GM19467 (cell line): ENCODE measurements at regions not wholly inside any gene's neighbourhood (a gene's known extent, or its start where the extent isn't known, plus 50 kb on each side); places are given as distances from the start of the nearest gene placed in this dataset.

Experiments
- ATAC-seq: cut with Tn5 transposase; IDR thresholded peaks from one replicate; pipeline ENCODE4 v1.9.1; 2021; ENCODE audit warnings: mild to moderate bottlenecking, moderate library complexity; ENCODE audit not compliant: unreplicated experiment

GRCh38 chr4:148828291-148828690 is 386.1 kb upstream of the NR3C2 start:
- no peak for ATAC-seq

GRCh38 chr4:148827781-148828180 is 385.6 kb upstream of the NR3C2 start:
- no peak for ATAC-seq

GRCh38 chr4:148823419-148823769 is 381.2 kb upstream of the NR3C2 start:
- no peak for ATAC-seq

GRCh38 chr4:148822572-148823418 is 380.6 kb upstream of the NR3C2 start:
- ATAC-seq: no peak

GRCh38 chr4:148814030-148814429 is 371.8 kb upstream of the NR3C2 start:
- ATAC-seq: no peak

- no peak for ATAC-seq
Observed at GRCh38 chr4:148813289-148813688, 371.1 kb upstream of the NR3C2 start.

- no peak for ATAC-seq
Observed at GRCh38 chr4:148812101-148812500, 369.9 kb upstream of the NR3C2 start.

GRCh38 chr4:148810461-148810860 is 368.2 kb upstream of the NR3C2 start:
- no peak for ATAC-seq

GRCh38 chr4:148808416-148808815 is 366.2 kb upstream of the NR3C2 start:
- no peak for ATAC-seq

- ATAC-seq: no peak
Observed at GRCh38 chr4:148800940-148801339, 358.7 kb upstream of the NR3C2 start.

GRCh38 chr4:148800336-148800885 is 358.2 kb upstream of the NR3C2 start:
- no peak for ATAC-seq

GRCh38 chr4:148795156-148795864 is 353.1 kb upstream of the NR3C2 start:
- ATAC-seq: no peak

GRCh38 chr4:148793221-148793620 is 351.0 kb upstream of the NR3C2 start:
- no peak for ATAC-seq

- no peak for ATAC-seq
Observed at GRCh38 chr4:148790691-148791090, 348.5 kb upstream of the NR3C2 start.

GRCh38 chr4:148790246-148790645 is 348.0 kb upstream of the NR3C2 start:
- ATAC-seq: no peak

- ATAC-seq: no peak
Observed at GRCh38 chr4:148787831-148788477, 345.7 kb upstream of the NR3C2 start.

- ATAC-seq: no peak
Observed at GRCh38 chr4:148787285-148787684, 345.1 kb upstream of the NR3C2 start.

GRCh38 chr4:148786699-148787098 is 344.5 kb upstream of the NR3C2 start:
- ATAC-seq: no peak

- no peak for ATAC-seq
Observed at GRCh38 chr4:148782284-148782683, 340.1 kb upstream of the NR3C2 start.

GRCh38 chr4:148780426-148781005 is 338.3 kb upstream of the NR3C2 start:
- ATAC-seq: no peak

- ATAC-seq: no peak
Observed at GRCh38 chr4:148779771-148780170, 337.6 kb upstream of the NR3C2 start.
